ENCODE measurements at regions not wholly inside any gene's neighbourhood (a gene's known extent, or its start where the extent isn't known, plus 50 kb on each side); places are given as distances from the start of the nearest gene placed in this dataset.
A peak's percentile ranks its signal among the peaks of the same experiment; 100 is the strongest.

GRCh38 chr16:79362300-79362970 lies 238.1 kb downstream of the MAF start:
- Histone ChIP-seq H3K36me3 (ENCODE audit: insufficient read depth) (no peaks in the 10 kb centered on the region), H3K4me1 (ENCODE audit: insufficient read depth) (no peaks in the 10 kb centered on the region), H3K9me2 (ENCODE audit: insufficient read depth) (peaks cover 25% of the 10 kb centered on the region), H3K27me3 (ENCODE audit: insufficient read depth) (no peaks in the 10 kb centered on the region), H3F3A (replicated peaks; ENCODE audit: low read depth) (no peaks in the 10 kb centered on the region), H3K79me2 (replicated peaks; ENCODE audit: insufficient read depth) (no peaks in the 10 kb centered on the region), H3K27ac (ENCODE audit: low read depth) (no peak overlapping the region), H3K4me3 (no peak overlapping the region), H3K4me2 (no peak overlapping the region), H2AFZ (no peak overlapping the region), H4K20me1 (replicated peaks; ENCODE audit: insufficient read depth) (no peaks in the 10 kb centered on the region)
- no peaks in the 10 kb centered on the region for H3K36me3 Mint-ChIP-seq (ENCODE audit: low read depth)
- no peak overlapping the region for H3K27ac Mint-ChIP-seq
- DNase-seq (ENCODE audit: low spot score) (peak; percentile 23), ATAC-seq (no peak; the same call in 2 of the 3 replicates)
- H3K4me1 Mint-ChIP-seq = peaks cover 5% of the 10 kb centered on the region; the same call in 2 of the 3 replicates
- TF ChIP-seq REST (IDR thresholded peaks at IDR 0.05; ENCODE audit: unreplicated experiment) (no peak), CTCF (conservative IDR thresholded peaks at IDR 0.05; ENCODE audit: low read depth in 2 of 2) (no peak), POLR2AphosphoS5 (IDR thresholded peaks at IDR 0.05; ENCODE audit: low read depth) (no peak), ZNF114 (CRISPR knock-in tag; IDR thresholded peaks at IDR 0.05) (no peak), NANOG (IDR thresholded peaks at IDR 0.05; ENCODE audit: borderline replicate concordance) (no peak), STAT1 (IDR thresholded peaks at IDR 0.05; ENCODE audit: unreplicated experiment) (no peak)
- no peak overlapping the region for H3K4me3 Mint-ChIP-seq
- peaks cover 3% of the 10 kb centered on the region for H3K27me3 Mint-ChIP-seq (ENCODE audit: insufficient read depth, low read depth, poor library complexity)
- H3K9me3 Mint-ChIP-seq = no peaks in the 10 kb centered on the region; the same call in 2 of the 3 replicates

- H3K27me3 Mint-ChIP-seq (ENCODE audit: insufficient read depth, low read depth, poor library complexity) = peaks cover 3% of the 10 kb centered on the region
- ATAC-seq = no peak
- H3K9me3 Mint-ChIP-seq = no peaks in the 10 kb centered on the region; the same call in 2 of the 3 replicates
- no peaks in the 10 kb centered on the region for H3K4me1 ChIP-seq (ENCODE audit: insufficient read depth)
- no peak overlapping the region for H3K27ac Mint-ChIP-seq
- H3K27me3 ChIP-seq (ENCODE audit: insufficient read depth) = no peaks in the 10 kb centered on the region
- no peaks in the 10 kb centered on the region for H4K20me1 ChIP-seq (replicated peaks; ENCODE audit: insufficient read depth)
- peaks cover 18% of the 10 kb centered on the region for H3K9me2 ChIP-seq (ENCODE audit: insufficient read depth)
- H3K36me3 ChIP-seq (ENCODE audit: insufficient read depth) = no peaks in the 10 kb centered on the region
- H3F3A ChIP-seq (replicated peaks; ENCODE audit: low read depth) = no peaks in the 10 kb centered on the region
- H3K4me1 Mint-ChIP-seq = peaks cover 5% of the 10 kb centered on the region; the same call in 2 of the 3 replicates
- H3K4me3 ChIP-seq = no peak overlapping the region
- no peaks in the 10 kb centered on the region for H3K79me2 ChIP-seq (replicated peaks; ENCODE audit: insufficient read depth)
- H2AFZ ChIP-seq = no peak overlapping the region
- no peak overlapping the region for H3K27ac ChIP-seq (ENCODE audit: low read depth)
- DNase-seq (ENCODE audit: low spot score) = no peak
- no peaks in the 10 kb centered on the region for H3K36me3 Mint-ChIP-seq (ENCODE audit: low read depth)
- H3K4me3 Mint-ChIP-seq = no peak overlapping the region
- no peak overlapping the region for H3K4me2 ChIP-seq
- TF ChIP-seq ZNF462 (CRISPR knock-in tag; IDR thresholded peaks at IDR 0.05) (no peak), JUNB (IDR thresholded peaks at IDR 0.05; ENCODE audit: unreplicated experiment) (no peak), EZH2 (IDR thresholded peaks at IDR 0.05; ENCODE audit: low read depth, unreplicated experiment) (no peak), ZNF331 (CRISPR knock-in tag; IDR thresholded peaks at IDR 0.05; ENCODE audit: low read depth) (no peak)
These were observed 239.3 kb downstream of the MAF start for GRCh38 chr16:79361132-79361751.
